OCI-M1 (cell line): ENCODE measurements at regions not wholly inside any gene's neighbourhood (a gene's known extent, or its start where the extent isn't known, plus 50 kb on each side); places are given as distances from the start of the nearest gene placed in this dataset.
"Not testable (repeated sequence)": the region's sequence is repeated elsewhere in the genome, so short reads cannot be mapped to it uniquely, and the experiment has no call there.

Source experiments
- DNase-seq: peaks from one replicate; lab custom pipeline; 2025; lab: John Stamatoyannopoulos, UW

DNA sequence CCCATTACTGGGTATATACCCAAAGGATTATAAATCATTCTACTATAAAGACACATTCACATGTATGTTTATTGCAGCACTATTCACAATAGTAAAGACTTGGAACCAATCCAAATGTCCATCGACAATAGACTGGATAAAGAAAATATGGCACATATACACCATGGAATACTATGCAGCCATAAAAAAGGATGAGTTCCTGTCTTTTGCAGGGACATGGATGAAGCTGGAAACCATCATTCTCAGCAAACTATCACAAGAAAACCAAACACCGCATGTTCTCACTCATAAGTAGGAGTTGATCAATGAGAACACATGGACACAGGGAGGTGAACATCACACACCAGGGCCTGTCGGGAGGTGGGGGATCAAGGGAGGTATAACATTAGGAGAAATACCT, 62.2 kb upstream of the FBXL17 start:
- not testable (repeated sequence) for DNase-seq

GRCh38 chr5:108442063-108442651, 60.3 kb upstream of the FBXL17 start:
- DNase-seq, result not testable (repeated sequence)

- DNase-seq, result no peak
These were observed 55.5 kb upstream of the FBXL17 start for GRCh38 chr5:108437425-108437824.

GRCh38 chr5:108436696-108437095, 54.8 kb upstream of the FBXL17 start:
- no peak for DNase-seq

DNA sequence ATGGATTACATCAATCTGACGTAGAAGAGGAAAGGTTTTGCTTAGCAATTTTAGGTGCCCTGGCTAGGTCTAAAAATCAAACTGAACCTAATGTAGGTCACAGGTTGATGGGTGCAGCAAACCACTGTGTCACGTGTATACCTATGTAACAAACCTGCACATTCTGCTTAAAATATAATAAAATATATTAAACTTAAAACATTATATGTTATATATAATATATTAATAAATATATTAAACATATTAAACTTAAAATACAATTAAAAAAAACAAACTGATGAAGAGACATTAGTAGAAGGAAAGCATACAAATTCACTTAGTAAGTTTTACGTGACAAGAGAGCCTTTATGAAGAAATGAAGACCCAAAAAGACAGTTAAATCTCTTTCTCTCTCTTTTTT, 51.7 kb upstream of the FBXL17 start:
- no peak for DNase-seq

DNA sequence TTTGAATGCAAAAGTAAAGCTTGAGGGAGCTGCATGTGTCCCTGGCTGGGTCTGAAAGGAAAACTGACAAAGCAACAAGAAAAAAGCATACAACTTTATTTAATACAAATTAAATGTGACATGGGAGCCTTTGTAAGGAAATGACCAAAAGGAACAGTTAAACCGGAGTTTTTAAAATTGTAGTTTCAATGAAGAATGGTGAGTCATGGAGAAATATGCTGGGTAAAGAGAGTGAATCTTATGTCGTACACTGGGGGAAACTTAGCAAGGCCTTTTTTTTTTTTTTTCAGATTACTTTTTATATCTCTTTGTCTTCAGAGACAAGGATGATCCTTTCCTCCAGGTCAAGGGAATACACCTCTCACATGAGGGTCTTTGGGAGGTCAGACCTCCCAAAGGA, 50.1 kb upstream of the FBXL17 start:
- DNase-seq, result no peak
